AG10803 (cell line): ENCODE measurements at regions not wholly inside any gene's neighbourhood (a gene's known extent, or its start where the extent isn't known, plus 50 kb on each side); places are given as distances from the start of the nearest gene placed in this dataset.

Source experiments
- DNase-seq: peaks from one replicate; pipeline ENCODE4 v3.0.0; 2010; ENCODE audit warnings: low read depth
- H3K4me3 ChIP-seq: 2 replicates; pipeline ENCODE4 v1.5.1; 2011; ENCODE audit warnings: mild to moderate bottlenecking, low read length, control low read depth
- TF ChIP-seq, protein P1 (sequence below): conservative IDR thresholded peaks from 2 replicates; pipeline ENCODE4 v1.5.1; 2011; ENCODE audit warnings: mild to moderate bottlenecking, low read length, control low read depth, inconsistent platforms

DNA sequence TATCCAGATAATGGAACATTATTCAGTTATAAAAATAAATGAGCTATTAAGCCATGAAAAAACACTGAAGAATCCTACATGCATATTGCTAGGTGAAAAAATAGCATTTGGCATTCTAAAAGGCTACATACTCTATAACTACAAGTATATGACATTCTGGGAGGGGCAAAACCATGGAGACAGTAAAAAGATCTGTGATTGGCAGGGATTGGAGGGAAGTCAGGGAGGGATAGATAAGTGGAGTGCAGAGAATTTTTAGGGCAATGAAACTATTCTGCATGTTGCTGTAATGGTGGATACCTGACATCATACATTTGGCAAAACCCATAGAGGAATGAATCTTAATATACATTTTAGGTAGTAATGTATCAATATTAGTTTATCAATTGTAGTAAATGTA lies 63.1 kb upstream of the SLC38A2 start:
- H3K4me3 ChIP-seq, result no peak overlapping the region
- DNase-seq, result no peak
- TF ChIP-seq, protein P1, sequence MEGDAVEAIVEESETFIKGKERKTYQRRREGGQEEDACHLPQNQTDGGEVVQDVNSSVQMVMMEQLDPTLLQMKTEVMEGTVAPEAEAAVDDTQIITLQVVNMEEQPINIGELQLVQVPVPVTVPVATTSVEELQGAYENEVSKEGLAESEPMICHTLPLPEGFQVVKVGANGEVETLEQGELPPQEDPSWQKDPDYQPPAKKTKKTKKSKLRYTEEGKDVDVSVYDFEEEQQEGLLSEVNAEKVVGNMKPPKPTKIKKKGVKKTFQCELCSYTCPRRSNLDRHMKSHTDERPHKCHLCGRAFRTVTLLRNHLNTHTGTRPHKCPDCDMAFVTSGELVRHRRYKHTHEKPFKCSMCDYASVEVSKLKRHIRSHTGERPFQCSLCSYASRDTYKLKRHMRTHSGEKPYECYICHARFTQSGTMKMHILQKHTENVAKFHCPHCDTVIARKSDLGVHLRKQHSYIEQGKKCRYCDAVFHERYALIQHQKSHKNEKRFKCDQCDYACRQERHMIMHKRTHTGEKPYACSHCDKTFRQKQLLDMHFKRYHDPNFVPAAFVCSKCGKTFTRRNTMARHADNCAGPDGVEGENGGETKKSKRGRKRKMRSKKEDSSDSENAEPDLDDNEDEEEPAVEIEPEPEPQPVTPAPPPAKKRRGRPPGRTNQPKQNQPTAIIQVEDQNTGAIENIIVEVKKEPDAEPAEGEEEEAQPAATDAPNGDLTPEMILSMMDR, result no peak

DNA sequence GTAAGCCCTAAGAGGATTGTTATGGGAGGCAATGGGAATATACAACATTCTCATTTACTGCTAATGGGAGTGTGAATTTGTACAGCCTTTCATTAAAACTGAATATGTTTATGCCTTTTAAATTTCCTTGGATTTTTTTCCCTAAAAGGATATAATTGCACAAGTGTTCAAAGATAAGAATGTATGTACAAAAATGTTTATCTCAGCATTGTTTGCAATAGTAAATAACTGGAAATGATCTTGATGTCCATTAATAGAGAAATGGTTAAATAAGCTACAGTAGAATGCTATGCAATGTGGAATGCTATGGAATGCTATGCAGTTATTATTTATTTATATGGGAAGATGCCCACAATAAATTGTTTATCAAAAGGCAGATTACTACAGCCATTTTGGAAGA lies 62.5 kb upstream of the SLC38A2 start:
- DNase-seq, result no peak
- H3K4me3 ChIP-seq, result no peak overlapping the region
- TF ChIP-seq, protein P1, result no peak

DNA sequence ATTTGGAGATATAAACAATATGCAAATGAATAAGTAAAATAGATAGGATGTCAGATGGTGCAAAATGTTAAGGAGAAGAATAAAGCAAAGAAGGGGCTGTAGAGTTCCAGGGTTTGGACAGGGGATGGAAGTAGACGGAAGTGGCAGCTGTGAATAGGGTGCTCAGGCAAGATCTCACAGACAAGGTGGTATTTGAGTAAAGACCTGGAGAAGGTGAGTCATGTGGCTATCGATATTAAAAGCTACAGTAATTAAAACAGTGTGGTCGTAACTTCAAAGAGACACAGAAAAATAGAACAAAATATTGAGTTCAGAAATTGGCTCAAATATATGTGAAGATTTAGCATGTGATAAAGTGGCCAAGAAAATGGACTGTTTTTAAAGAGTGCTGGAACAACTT lies 61.3 kb upstream of the SLC38A2 start:
- no peak overlapping the region for H3K4me3 ChIP-seq
- DNase-seq, result no peak
- TF ChIP-seq, protein P1, result no peak

DNA sequence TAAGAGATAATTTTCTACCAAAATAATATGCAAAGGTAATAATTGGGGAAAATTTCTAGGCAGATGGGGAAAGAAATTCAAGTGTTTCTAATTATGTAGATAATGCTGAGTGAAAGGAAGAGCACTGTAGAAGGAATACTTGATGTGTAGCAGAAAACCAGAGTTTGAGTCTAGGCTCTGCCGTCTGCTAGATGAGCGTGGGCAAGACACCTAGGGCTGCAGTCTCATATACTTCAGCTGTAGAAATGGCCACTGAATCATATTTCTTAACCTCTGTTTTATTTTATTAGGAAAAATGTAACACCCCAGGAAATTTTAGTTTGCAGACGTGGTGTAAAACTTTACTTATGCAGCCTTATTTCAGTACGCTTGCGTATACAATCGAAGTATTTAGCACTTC lies 59.8 kb upstream of the SLC38A2 start:
- H3K4me3 ChIP-seq, result no peak overlapping the region
- no peak for DNase-seq
- TF ChIP-seq, protein P1, result no peak

DNA sequence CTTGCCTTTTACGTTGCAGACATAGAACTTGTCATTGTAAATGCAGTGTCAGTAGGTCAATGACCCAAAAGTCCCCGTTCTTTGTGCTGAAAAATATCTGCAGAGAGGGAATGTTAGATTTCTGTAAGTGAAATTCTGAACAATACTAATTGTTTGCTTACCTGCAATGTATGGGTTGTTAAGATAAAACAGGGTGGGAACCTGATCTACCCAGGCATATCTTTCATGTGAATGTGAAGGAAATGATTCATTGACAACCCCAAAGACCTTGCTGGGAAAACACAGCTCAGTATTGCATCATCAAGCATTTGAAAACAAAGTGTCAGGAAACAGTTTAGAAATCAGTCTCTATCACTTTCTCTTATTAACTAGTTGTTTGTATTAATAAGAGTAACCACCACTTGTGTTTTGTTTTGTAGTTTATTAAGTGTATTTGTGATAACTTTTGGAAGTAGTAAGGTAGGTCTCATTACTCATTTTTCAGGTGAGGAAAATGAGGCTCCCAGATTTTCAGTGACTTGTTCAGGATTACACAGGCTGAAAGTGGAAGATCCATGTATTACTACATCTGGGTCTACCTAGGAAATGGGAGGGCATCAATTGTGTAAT lies 57.9 kb upstream of the SLC38A2 start:
- no peak overlapping the region for H3K4me3 ChIP-seq
- TF ChIP-seq, protein P1, result no peak
- DNase-seq, result peak; percentile 78
